OCI-LY1 (cell line): ENCODE measurements at regions not wholly inside any gene's neighbourhood (a gene's known extent, or its start where the extent isn't known, plus 50 kb on each side); places are given as distances from the start of the nearest gene placed in this dataset.

Source experiments
- H2AFZ ChIP-seq: fragments of 200-600 bp; sonication (generic), shearing (Covaris generic); 2 replicates; pipeline ENCODE4 v1.6.0; 2014; ENCODE audit warnings: antibody characterized with exemption, mild to moderate bottlenecking, low read length
- H3F3A ChIP-seq: fragments of 200-600 bp; sonication (generic), shearing (Covaris generic); 2 replicates; pipeline ENCODE4 v1.6.0; 2014; ENCODE audit warnings: mild to moderate bottlenecking, antibody characterized with exemption, low read length, moderate library complexity; ENCODE audit not compliant: insufficient read depth
- H3K27ac ChIP-seq: fragments of 200-600 bp; sonication (generic); 2 replicates; pipeline ENCODE4 v1.5.1; 2014; ENCODE audit warnings: low read length, mixed run types, mild to moderate bottlenecking, low read depth; ENCODE audit not compliant: poor library complexity, severe bottlenecking
- H3K27me3 ChIP-seq: fragments of 200-600 bp; sonication (generic); 2 replicates; pipeline ENCODE4 v1.6.0; 2014; ENCODE audit warnings: antibody characterized with exemption, mild to moderate bottlenecking, low read length, moderate library complexity; ENCODE audit not compliant: insufficient read depth
- H3K36me3 ChIP-seq: fragments of 200-600 bp; sonication (generic); 2 replicates; pipeline ENCODE4 v1.6.1; 2014; ENCODE audit warnings: mild to moderate bottlenecking, antibody characterized with exemption, low read length, moderate library complexity, mixed read lengths; ENCODE audit not compliant: insufficient read depth
- H3K4me1 ChIP-seq: fragments of 200-600 bp; sonication (generic); 2 replicates; pipeline ENCODE4 v1.5.1; 2014; ENCODE audit warnings: mild to moderate bottlenecking, low read length, moderate library complexity; ENCODE audit not compliant: insufficient read depth, severe bottlenecking
- H3K4me2 ChIP-seq: fragments of 200-600 bp; sonication (generic), shearing (Covaris generic); 2 replicates; pipeline ENCODE4 v1.6.1; 2014; ENCODE audit warnings: low read length
- H3K4me3 ChIP-seq: fragments of 200-600 bp; sonication (generic); 2 replicates; pipeline ENCODE4 v1.5.1; 2014; ENCODE audit warnings: low read length, low read depth, mild to moderate bottlenecking, mixed read lengths; ENCODE audit not compliant: poor library complexity, severe bottlenecking
- H3K79me2 ChIP-seq: fragments of 200-600 bp; shearing (Covaris generic); 2 replicates; pipeline ENCODE4 v1.6.1; 2016; ENCODE audit warnings: mixed run types, low read length, mixed read lengths; ENCODE audit not compliant: insufficient read depth
- H3K9ac ChIP-seq: fragments of 200-600 bp; sonication (generic), shearing (Covaris generic); 2 replicates; pipeline ENCODE4 v1.6.1; 2014; ENCODE audit warnings: mild to moderate bottlenecking, low read length, mixed read lengths
- H3K9me2 ChIP-seq: fragments of 200-600 bp; sonication (generic), shearing (Covaris generic); 2 replicates; pipeline ENCODE4 v1.6.1; 2014; ENCODE audit warnings: low read depth, mild to moderate bottlenecking, low read length, mixed read lengths
- H3K9me3 ChIP-seq: fragments of 200-600 bp; shearing (Covaris generic); 2 replicates; pipeline ENCODE4 v1.6.1; 2014; ENCODE audit warnings: low read length, mixed read lengths
- H4K20me1 ChIP-seq: fragments of 200-600 bp; sonication (generic), shearing (Covaris generic); 2 replicates; pipeline ENCODE4 v1.6.0; 2016; ENCODE audit warnings: mild to moderate bottlenecking, low read length; ENCODE audit not compliant: insufficient read depth
- CTCF ChIP-seq: fragments of 200-600 bp; sonication (generic), shearing (Covaris generic); IDR thresholded peaks from 2 replicates; pipeline ENCODE4 v1.5.1; 2017; ENCODE audit warnings: mild to moderate bottlenecking, antibody characterized with exemption, low read length, moderate library complexity, mixed read lengths
- EZH2 ChIP-seq: fragments of 200-600 bp; sonication (generic), shearing (Covaris generic); IDR thresholded peaks from 2 replicates; pipeline ENCODE4 v1.8.0; 2017; ENCODE audit warnings: borderline replicate concordance, mixed run types, mild to moderate bottlenecking, antibody characterized with exemption, low read length, moderate library complexity, mixed read lengths

GRCh38 chr7:117955046-117955445 is 81.8 kb upstream of the CTTNBP2 start:
- no peaks in the 10 kb centered on the region for H3K4me1 ChIP-seq
- no peaks in the 10 kb centered on the region for H3F3A ChIP-seq
- no peak overlapping the region for H3K27ac ChIP-seq
- no peaks in the 10 kb centered on the region for H3K27me3 ChIP-seq
- no peak overlapping the region for H3K4me2 ChIP-seq
- H3K4me3 ChIP-seq = no peak overlapping the region
- H3K9me2 ChIP-seq = no peaks in the 10 kb centered on the region
- no peak overlapping the region for H2AFZ ChIP-seq
- H4K20me1 ChIP-seq = no peaks in the 10 kb centered on the region
- H3K9ac ChIP-seq = no peak overlapping the region
- no peak for TF ChIP-seq EZH2
- TF ChIP-seq CTCF = no peak
- no peaks in the 10 kb centered on the region for H3K36me3 ChIP-seq
- H3K9me3 ChIP-seq = no peaks in the 10 kb centered on the region
- no peaks in the 10 kb centered on the region for H3K79me2 ChIP-seq

- TF ChIP-seq CTCF (no peak), EZH2 (no peak)
- no peaks in the 10 kb centered on the region for H3K27me3 ChIP-seq
Observed at GRCh38 chr7:117960351-117960750, 87.1 kb upstream of the CTTNBP2 start.

GRCh38 chr7:117961235-117961634 is 88.0 kb upstream of the CTTNBP2 start:
- H3K4me3 ChIP-seq = no peak overlapping the region
- no peak overlapping the region for H3K9ac ChIP-seq
- no peaks in the 10 kb centered on the region for H4K20me1 ChIP-seq
- H3K4me2 ChIP-seq = no peak overlapping the region
- H2AFZ ChIP-seq = no peak overlapping the region
- no peaks in the 10 kb centered on the region for H3K79me2 ChIP-seq
- no peaks in the 10 kb centered on the region for H3K9me3 ChIP-seq
- no peak for TF ChIP-seq EZH2
- no peak for TF ChIP-seq CTCF
- no peaks in the 10 kb centered on the region for H3F3A ChIP-seq
- no peaks in the 10 kb centered on the region for H3K9me2 ChIP-seq
- H3K36me3 ChIP-seq = no peaks in the 10 kb centered on the region
- H3K27me3 ChIP-seq = no peaks in the 10 kb centered on the region
- H3K4me1 ChIP-seq = no peaks in the 10 kb centered on the region
- H3K27ac ChIP-seq = no peak overlapping the region

More at GRCh38 chr7:117960351-117960750, 87.1 kb upstream of the CTTNBP2 start:
- Histone ChIP-seq H3K36me3 (no peaks in the 10 kb centered on the region), H3K4me3 (no peak overlapping the region), H3K4me1 (no peaks in the 10 kb centered on the region), H3K9me2 (no peaks in the 10 kb centered on the region), H4K20me1 (no peaks in the 10 kb centered on the region), H3F3A (no peaks in the 10 kb centered on the region), H3K9me3 (no peaks in the 10 kb centered on the region), H3K9ac (no peak overlapping the region), H3K4me2 (no peak overlapping the region), H3K27ac (no peak overlapping the region), H2AFZ (no peak overlapping the region), H3K79me2 (no peaks in the 10 kb centered on the region)
